ENCODE measurements at regions not wholly inside any gene's neighbourhood (a gene's known extent, or its start where the extent isn't known, plus 50 kb on each side); places are given as distances from the start of the nearest gene placed in this dataset.
"Not testable (repeated sequence)": the region's sequence is repeated elsewhere in the genome, so short reads cannot be mapped to it uniquely, and the experiment has no call there.

GRCh38 chr12:28746734-28747325 lies 402.2 kb upstream of the FAR2 start:
- no peaks in the 10 kb centered on the region for H3K27me3 ChIP-seq (ENCODE audit: insufficient read depth, poor library complexity, severe bottlenecking)
- no peak for TF ChIP-seq CTCF (IDR thresholded peaks at IDR 0.05; ENCODE audit: poor library complexity, severe bottlenecking)
- ATAC-seq (ENCODE audit: low read depth) (no peak), DNase-seq (ENCODE audit: low spot score) (no peak)
- no peak overlapping the region for H3K27ac ChIP-seq (ENCODE audit: poor library complexity, severe bottlenecking)
- no peaks in the 10 kb centered on the region for H3K4me1 ChIP-seq (ENCODE audit: insufficient read depth, poor library complexity, severe bottlenecking)
- no peak overlapping the region for H3K4me3 ChIP-seq (ENCODE audit: severe bottlenecking)
- H3K36me3 ChIP-seq (ENCODE audit: low read depth), result no peaks in the 10 kb centered on the region
- no peaks in the 10 kb centered on the region for H3K9me3 ChIP-seq (ENCODE audit: severe bottlenecking)

- no peak for TF ChIP-seq CTCF (IDR thresholded peaks at IDR 0.05; ENCODE audit: poor library complexity, severe bottlenecking)
- DNase-seq (ENCODE audit: low spot score) (no peak), ATAC-seq (ENCODE audit: low read depth) (no peak)
These were observed 398.0 kb upstream of the FAR2 start for GRCh38 chr12:28750946-28751685.

GRCh38 chr12:28755027-28755426 lies 394.1 kb upstream of the FAR2 start:
- H3K36me3 ChIP-seq (ENCODE audit: low read depth), result no peaks in the 10 kb centered on the region
- no peak for ATAC-seq (ENCODE audit: low read depth)
- no peaks in the 10 kb centered on the region for H3K9me3 ChIP-seq (ENCODE audit: severe bottlenecking)
- DNase-seq (ENCODE audit: low spot score), result no peak
- H3K4me3 ChIP-seq (ENCODE audit: severe bottlenecking), result no peak overlapping the region
- no peaks in the 10 kb centered on the region for H3K27me3 ChIP-seq (ENCODE audit: insufficient read depth, poor library complexity, severe bottlenecking)
- TF ChIP-seq CTCF (IDR thresholded peaks at IDR 0.05; ENCODE audit: poor library complexity, severe bottlenecking), result no peak
- H3K4me1 ChIP-seq (ENCODE audit: insufficient read depth, poor library complexity, severe bottlenecking), result no peaks in the 10 kb centered on the region
- no peak overlapping the region for H3K27ac ChIP-seq (ENCODE audit: poor library complexity, severe bottlenecking)

More at GRCh38 chr12:28750946-28751685, 398.0 kb upstream of the FAR2 start:
- Histone ChIP-seq H3K27ac (ENCODE audit: poor library complexity, severe bottlenecking) (no peak overlapping the region), H3K27me3 (ENCODE audit: insufficient read depth, poor library complexity, severe bottlenecking) (no peaks in the 10 kb centered on the region), H3K9me3 (ENCODE audit: severe bottlenecking) (no peaks in the 10 kb centered on the region), H3K4me1 (ENCODE audit: insufficient read depth, poor library complexity, severe bottlenecking) (no peaks in the 10 kb centered on the region), H3K36me3 (ENCODE audit: low read depth) (no peaks in the 10 kb centered on the region), H3K4me3 (ENCODE audit: severe bottlenecking) (no peak overlapping the region)

DNA sequence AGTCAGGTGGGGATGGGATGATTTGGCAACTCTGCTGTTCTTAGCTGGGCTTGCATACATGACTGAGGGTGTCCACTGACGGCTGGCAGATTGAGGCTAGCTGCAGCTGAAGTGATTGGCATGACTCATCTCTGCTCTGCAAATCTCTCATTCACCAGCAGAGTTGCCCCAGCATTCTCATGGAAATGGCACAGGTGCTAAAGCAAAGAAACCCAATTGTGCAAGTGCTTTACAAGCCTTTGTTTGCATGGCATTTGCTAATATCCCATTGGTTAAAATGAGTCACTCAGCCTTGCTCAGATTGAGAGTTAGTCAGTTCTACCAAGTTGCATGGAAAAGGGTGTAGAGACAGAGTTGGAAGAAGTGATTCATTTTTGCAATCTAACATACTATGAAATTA lies 389.7 kb upstream of the FAR2 start:
- DNase-seq (ENCODE audit: low spot score), result no peak
- H3K9me3 ChIP-seq (ENCODE audit: severe bottlenecking), result no peaks in the 10 kb centered on the region
- H3K4me1 ChIP-seq (ENCODE audit: insufficient read depth, poor library complexity, severe bottlenecking), result no peaks in the 10 kb centered on the region
- no peaks in the 10 kb centered on the region for H3K36me3 ChIP-seq (ENCODE audit: low read depth)
- H3K4me3 ChIP-seq (ENCODE audit: severe bottlenecking), result no peak overlapping the region
- H3K27me3 ChIP-seq (ENCODE audit: insufficient read depth, poor library complexity, severe bottlenecking), result no peaks in the 10 kb centered on the region
- no peak for TF ChIP-seq CTCF (IDR thresholded peaks at IDR 0.05; ENCODE audit: poor library complexity, severe bottlenecking)
- peak; percentile 31; the same call in 1 of the 3 replicates for ATAC-seq (ENCODE audit: low read depth)
- no peak overlapping the region for H3K27ac ChIP-seq (ENCODE audit: poor library complexity, severe bottlenecking)

DNA sequence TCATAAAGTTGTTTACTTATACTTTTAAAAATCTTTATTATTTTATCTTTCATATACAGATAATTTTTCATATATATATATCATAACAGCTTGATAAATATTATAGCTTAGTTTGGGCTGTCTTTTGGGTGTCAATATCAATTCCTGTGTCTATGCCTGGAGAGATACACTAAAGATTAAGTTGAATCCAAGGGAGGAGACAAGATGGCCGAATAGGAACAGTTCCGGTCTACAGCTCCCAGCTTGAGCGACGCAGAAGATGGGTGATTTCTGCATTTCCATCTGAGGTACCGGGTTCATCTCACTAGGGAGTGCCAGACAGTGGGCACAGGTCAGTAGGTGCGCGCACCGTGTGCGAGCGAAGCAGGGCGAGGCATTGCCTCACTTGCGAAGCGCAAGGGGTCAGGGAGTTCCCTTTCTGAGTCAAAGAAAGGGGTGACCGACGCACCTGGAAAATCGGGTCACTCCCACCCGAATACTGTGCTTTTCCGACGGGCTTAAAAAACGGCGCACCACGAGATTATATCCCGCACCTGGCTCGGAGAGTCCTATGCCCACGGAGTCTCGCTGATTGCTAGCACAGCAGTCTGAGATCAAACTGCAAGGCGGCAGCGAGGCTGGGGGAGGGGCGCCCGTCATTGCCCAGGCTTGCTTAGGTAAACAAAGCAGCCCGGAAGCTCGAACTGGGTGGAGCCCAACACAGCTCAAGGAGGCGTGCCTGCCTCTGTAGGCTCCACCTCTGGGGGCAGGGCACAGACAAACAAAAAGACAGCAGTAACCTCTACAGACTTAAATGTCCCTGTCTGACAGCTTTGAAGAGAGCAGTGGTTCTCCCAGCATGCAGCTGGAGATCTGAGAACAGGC lies 388.8 kb upstream of the FAR2 start:
- ATAC-seq (ENCODE audit: low read depth); H3K4me1 ChIP-seq (ENCODE audit: insufficient read depth, poor library complexity, severe bottlenecking); H3K27me3 ChIP-seq (ENCODE audit: insufficient read depth, poor library complexity, severe bottlenecking); H3K9me3 ChIP-seq (ENCODE audit: severe bottlenecking); H3K4me3 ChIP-seq (ENCODE audit: severe bottlenecking); H3K27ac ChIP-seq (ENCODE audit: poor library complexity, severe bottlenecking); H3K36me3 ChIP-seq (ENCODE audit: low read depth); DNase-seq (ENCODE audit: low spot score): not testable (repeated sequence)

DNA sequence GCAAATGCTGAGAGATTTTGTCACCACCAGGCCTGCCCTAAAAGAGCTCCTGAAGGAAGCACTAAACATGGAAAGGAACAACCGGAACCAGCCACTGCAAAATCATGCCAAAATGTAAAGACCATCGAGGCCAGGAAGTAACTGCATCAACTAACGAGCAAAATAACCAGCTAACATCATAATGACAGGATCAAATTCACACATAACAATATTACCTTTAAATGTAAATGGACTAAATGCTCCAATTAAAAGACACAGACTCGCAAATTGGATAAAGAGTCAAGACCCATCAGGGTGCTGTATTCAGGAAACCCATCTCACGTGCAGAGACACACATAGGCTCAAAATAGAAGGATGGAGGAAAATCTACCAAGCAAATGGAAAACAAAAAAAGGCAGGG lies 387.2 kb upstream of the FAR2 start:
- not testable (repeated sequence) for H3K4me1 ChIP-seq (ENCODE audit: insufficient read depth, poor library complexity, severe bottlenecking); H3K27me3 ChIP-seq (ENCODE audit: insufficient read depth, poor library complexity, severe bottlenecking); DNase-seq (ENCODE audit: low spot score); H3K4me3 ChIP-seq (ENCODE audit: severe bottlenecking); H3K9me3 ChIP-seq (ENCODE audit: severe bottlenecking); H3K27ac ChIP-seq (ENCODE audit: poor library complexity, severe bottlenecking); H3K36me3 ChIP-seq (ENCODE audit: low read depth); ATAC-seq (ENCODE audit: low read depth)
